ENCODE measurements at regions not wholly inside any gene's neighbourhood (a gene's known extent, or its start where the extent isn't known, plus 50 kb on each side); places are given as distances from the start of the nearest gene placed in this dataset.

DNA sequence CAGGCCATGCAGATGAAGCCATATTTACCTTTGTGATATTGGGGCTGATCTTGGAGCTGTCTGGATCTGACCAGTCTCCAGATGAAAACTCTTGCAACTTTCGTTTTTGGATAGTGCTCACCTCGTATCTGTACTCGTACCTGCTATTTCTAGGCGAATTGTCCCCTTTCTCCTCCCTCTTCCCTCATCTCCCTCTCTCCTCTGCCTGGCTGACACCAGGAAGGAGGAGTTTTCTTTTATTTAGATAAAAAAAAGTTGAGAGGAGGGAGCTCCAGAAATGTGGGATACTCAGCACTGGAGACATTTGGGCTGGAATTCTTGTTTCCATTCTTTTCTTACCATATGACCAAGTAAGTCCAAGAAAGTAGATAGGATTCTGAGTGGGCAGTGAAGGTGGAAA, 54.6 kb upstream of the ABL1 start:
- TF ChIP-seq EP300 (IDR thresholded peaks at IDR 0.05): no peak
- TF ChIP-seq POLR2AphosphoS5 (IDR thresholded peaks at IDR 0.05): no peak
- TF ChIP-seq, protein P1, sequence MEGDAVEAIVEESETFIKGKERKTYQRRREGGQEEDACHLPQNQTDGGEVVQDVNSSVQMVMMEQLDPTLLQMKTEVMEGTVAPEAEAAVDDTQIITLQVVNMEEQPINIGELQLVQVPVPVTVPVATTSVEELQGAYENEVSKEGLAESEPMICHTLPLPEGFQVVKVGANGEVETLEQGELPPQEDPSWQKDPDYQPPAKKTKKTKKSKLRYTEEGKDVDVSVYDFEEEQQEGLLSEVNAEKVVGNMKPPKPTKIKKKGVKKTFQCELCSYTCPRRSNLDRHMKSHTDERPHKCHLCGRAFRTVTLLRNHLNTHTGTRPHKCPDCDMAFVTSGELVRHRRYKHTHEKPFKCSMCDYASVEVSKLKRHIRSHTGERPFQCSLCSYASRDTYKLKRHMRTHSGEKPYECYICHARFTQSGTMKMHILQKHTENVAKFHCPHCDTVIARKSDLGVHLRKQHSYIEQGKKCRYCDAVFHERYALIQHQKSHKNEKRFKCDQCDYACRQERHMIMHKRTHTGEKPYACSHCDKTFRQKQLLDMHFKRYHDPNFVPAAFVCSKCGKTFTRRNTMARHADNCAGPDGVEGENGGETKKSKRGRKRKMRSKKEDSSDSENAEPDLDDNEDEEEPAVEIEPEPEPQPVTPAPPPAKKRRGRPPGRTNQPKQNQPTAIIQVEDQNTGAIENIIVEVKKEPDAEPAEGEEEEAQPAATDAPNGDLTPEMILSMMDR (IDR thresholded peaks at IDR 0.05): no peak
- TF ChIP-seq POLR2A (IDR thresholded peaks at IDR 0.05): no peak

All from suprapubic skin (tissue), 4 donors.